Stomach (tissue), 8 donors: ENCODE measurements at regions not wholly inside any gene's neighbourhood (a gene's known extent, or its start where the extent isn't known, plus 50 kb on each side); places are given as distances from the start of the nearest gene placed in this dataset.

Experiments
- DNase-seq, 2 donors: peaks; one replicate each; pipeline versions ENCODE4 v3.0.0 to v3.0.0-alpha.2; 2013 to 2019
- H3K27ac ChIP-seq, 5 donors: fragments of 200-600 bp in 4 of 5; sonication (generic) in 4 of 5; one replicate each; pipeline ENCODE4 v1.5.1; 2013 to 2019; ENCODE audit warnings: mild to moderate bottlenecking in 1 of 5, moderate library complexity in 1 of 5
- H3K27me3 ChIP-seq, 3 donors: fragments of 200-600 bp; sonication (generic); one replicate each; pipeline ENCODE4 v1.5.1; 2017 to 2019; ENCODE audit warnings: mixed run types in 1 of 3
- H3K36me3 ChIP-seq, 4 donors: fragments of 200-600 bp; sonication (generic); 1 replicate in 3 of 4; 2 replicates in 1 of 4; pipeline ENCODE4 v1.5.1; 2016 to 2019
- H3K4me1 ChIP-seq, 4 donors: fragments of 200-600 bp; sonication (generic); one replicate each; pipeline ENCODE4 v1.5.1; 2016 to 2019
- H3K4me3 ChIP-seq, 4 donors: fragments of 200-600 bp; sonication (generic) in 3 of 4; one replicate each; pipeline ENCODE4 v1.5.1; 2016 to 2019; ENCODE audit warnings: mild to moderate bottlenecking in 1 of 4
- H3K9me3 ChIP-seq, 4 donors: fragments of 200-600 bp; sonication (generic); one replicate each; pipeline ENCODE4 v1.5.1; 2016 to 2019
- EP300 ChIP-seq: sonication (generic); formaldehyde crosslinking; IDR thresholded peaks from one replicate; pipeline ENCODE4 v1.6.1; 2017; ENCODE audit warnings: antibody characterized with exemption
- POLR2A ChIP-seq, 4 donors: fragments of 450-650 bp; IDR thresholded peaks; one replicate each; pipeline ENCODE4 v1.6.1; 2016; ENCODE audit warnings: antibody characterized with exemption in 4 of 4, control low read depth in 2 of 4, mild to moderate bottlenecking in 1 of 4, moderate library complexity in 1 of 4
- POLR2AphosphoS5 ChIP-seq, 3 donors: sonication (generic); formaldehyde crosslinking; IDR thresholded peaks; one replicate each; pipeline ENCODE4 v1.6.1; 2016; ENCODE audit warnings: antibody characterized with exemption in 3 of 3
- WGBS, 5 donors: extraction: QIAGEN DNeasy Blood & Tissue Kit in 3 of 5; methylation state at CpG; one replicate each; pipeline versions ENCODE4 v1.1.5 to v1.1.7; 2013 to 2018; 5-methylcytosine and 5-hydroxymethylcytosine counted together
- intact Hi-C: fragments of 100-400 bp; cut with DNase I; formaldehyde crosslinking; loops from one replicate; pipeline ENCODE4 v1.15.1; 2023; ENCODE audit warnings: low total_unique reads
- TF ChIP-seq, protein P1 (sequence below), 7 experiments: fragments of 450-650 bp in 4 of 7; fragments of 200-600 bp in 3 of 7; sonication (generic) in 3 of 7; IDR thresholded peaks; one replicate each; pipeline ENCODE4 v1.5.1; 2016 to 2019; ENCODE audit warnings: antibody characterized with exemption in 7 of 7, control low read depth in 2 of 7, mild to moderate bottlenecking in 1 of 7
- donor health status: healthy with polysubstance abuse.
- donor health status: Bipolar disorder and iron deficiency.
- donor health status: healthy.

DNA sequence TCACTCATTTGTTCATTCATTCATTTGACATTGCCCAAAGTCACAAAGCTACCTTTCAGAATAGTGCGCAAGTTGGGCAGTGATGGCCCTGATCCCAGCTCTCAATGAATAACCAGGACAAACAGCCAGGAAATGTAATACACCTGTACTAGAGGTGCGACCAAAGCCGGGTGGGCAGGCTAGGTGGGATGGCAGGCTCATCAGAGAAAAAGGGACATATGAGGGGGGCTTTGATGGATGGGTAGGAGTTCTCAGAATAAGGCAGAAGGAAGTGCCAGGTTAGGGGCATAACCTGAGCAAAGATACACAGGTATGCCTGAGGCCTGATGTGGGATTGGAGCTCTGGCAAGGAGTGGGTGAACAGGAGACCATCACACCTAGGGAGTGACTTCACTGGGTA is 53.4 kb upstream of the SMAD6 start:
- TF ChIP-seq POLR2A (IDR thresholded peaks at IDR 0.05): no peak
- no peak for TF ChIP-seq EP300
- TF ChIP-seq POLR2AphosphoS5 (IDR thresholded peaks at IDR 0.05): no peak
- TF ChIP-seq, protein P1, sequence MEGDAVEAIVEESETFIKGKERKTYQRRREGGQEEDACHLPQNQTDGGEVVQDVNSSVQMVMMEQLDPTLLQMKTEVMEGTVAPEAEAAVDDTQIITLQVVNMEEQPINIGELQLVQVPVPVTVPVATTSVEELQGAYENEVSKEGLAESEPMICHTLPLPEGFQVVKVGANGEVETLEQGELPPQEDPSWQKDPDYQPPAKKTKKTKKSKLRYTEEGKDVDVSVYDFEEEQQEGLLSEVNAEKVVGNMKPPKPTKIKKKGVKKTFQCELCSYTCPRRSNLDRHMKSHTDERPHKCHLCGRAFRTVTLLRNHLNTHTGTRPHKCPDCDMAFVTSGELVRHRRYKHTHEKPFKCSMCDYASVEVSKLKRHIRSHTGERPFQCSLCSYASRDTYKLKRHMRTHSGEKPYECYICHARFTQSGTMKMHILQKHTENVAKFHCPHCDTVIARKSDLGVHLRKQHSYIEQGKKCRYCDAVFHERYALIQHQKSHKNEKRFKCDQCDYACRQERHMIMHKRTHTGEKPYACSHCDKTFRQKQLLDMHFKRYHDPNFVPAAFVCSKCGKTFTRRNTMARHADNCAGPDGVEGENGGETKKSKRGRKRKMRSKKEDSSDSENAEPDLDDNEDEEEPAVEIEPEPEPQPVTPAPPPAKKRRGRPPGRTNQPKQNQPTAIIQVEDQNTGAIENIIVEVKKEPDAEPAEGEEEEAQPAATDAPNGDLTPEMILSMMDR (IDR thresholded peaks at IDR 0.05): no peak
- Histone ChIP-seq H3K27me3 (no peaks in the 10 kb centered on the region), H3K27ac (no peak overlapping the region), H3K36me3 (no peaks in the 10 kb centered on the region), H3K9me3 (no peaks in the 10 kb centered on the region), H3K4me3 (no peak overlapping the region), H3K4me1 (peaks cover 0 to 45% (median 28%) of the 10 kb centered on the region in 4 donors)
- intact Hi-C loops: no loop called here
- DNase-seq: no peak
- 69 to 96% (median 82%) methylated on average over 3 of the region's 3 CpGs for WGBS, 5 donors

DNA sequence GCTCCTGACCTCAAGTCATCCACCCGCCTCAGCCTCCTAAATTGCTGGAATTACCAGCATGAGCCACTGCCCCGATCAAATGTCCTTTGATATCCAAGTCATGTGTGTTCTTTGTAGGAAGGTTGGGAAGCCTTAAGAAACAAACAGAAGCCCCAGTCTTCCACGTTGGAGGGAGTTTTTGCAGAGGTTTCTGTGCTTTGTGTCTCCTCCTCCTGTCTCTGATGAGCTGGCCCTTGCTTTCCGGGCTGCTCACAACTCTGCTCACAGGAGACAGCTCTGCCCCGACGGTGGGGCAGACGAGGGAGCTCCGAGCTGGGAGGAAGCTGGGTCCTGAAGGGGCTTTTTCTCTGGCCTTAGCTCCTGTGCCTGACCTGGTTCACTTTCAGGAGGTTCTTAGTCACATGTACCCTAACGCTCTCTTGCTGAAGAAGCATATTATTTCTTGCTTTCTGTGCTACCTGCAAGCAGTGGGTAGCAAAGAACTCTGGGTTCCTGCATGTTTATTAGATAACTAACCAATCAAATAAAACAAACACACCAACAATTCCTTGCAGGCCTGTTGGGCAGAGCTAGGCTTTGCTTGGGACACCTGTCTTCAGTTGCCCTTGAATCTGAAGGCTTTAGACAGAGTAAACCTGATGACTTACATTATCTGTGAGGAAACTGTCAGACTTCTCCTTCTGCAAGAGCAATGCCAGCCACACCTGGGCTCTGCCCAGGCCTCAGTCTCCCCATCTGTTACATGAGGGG is 52.6 kb upstream of the SMAD6 start:
- intact Hi-C loops: no loop called here
- Histone ChIP-seq H3K27me3 (peaks cover 0 to under 1% (median 0%) of the 10 kb centered on the region in 3 donors), H3K4me1 (peaks cover under 1 to 44% (median 35%) of the 10 kb centered on the region in 4 donors), H3K9me3 (no peaks in the 10 kb centered on the region), H3K27ac (no peak overlapping the region), H3K36me3 (no peaks in the 10 kb centered on the region), H3K4me3 (no peak overlapping the region)
- WGBS, 5 donors: 71 to 81% (median 79%) methylated on average over 9 of the region's 9 CpGs
- DNase-seq: no peak
- TF ChIP-seq EP300: no peak
- TF ChIP-seq POLR2A (IDR thresholded peaks at IDR 0.05): no peak
- no peak for TF ChIP-seq POLR2AphosphoS5 (IDR thresholded peaks at IDR 0.05)
- TF ChIP-seq, protein P1 (IDR thresholded peaks at IDR 0.05): no peak

DNA sequence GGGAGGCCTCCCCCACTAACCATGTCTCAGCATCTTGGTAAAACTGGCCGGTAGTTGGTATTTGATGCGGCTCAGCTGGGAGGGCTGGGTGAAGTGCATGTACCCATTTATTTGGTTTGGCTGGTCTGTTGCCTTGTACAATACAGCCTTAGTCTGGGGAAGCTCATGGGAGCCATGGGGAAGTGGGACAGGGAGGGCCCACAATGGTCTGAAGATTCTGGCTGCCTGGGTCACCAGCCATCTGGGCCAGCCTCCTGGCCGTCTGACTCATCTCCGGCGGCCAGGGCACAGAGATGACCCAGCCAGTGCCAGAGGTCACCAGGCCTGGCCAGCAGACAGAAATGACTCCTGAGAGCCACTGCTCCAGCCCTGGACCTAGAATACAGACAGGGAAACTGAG is 51.6 kb upstream of the SMAD6 start:
- WGBS, 5 donors: 58 to 81% (median 78%) methylated on average over 5 of the region's 5 CpGs
- intact Hi-C loops: no loop called here
- H3K4me1 ChIP-seq: peaks cover 9 to 50% (median 44%) of the 10 kb centered on the region in 4 donors
- TF ChIP-seq POLR2A (IDR thresholded peaks at IDR 0.05): no peak
- TF ChIP-seq, protein P1 (IDR thresholded peaks at IDR 0.05): no peak
- TF ChIP-seq EP300: no peak
- no peak for TF ChIP-seq POLR2AphosphoS5 (IDR thresholded peaks at IDR 0.05)
- no peak overlapping the region for H3K4me3 ChIP-seq
- H3K27me3 ChIP-seq: peaks cover 0 to 11% (median 5%) of the 10 kb centered on the region in 3 donors
- no peaks in the 10 kb centered on the region for H3K36me3 ChIP-seq
- no peaks in the 10 kb centered on the region for H3K9me3 ChIP-seq
- no peak overlapping the region for H3K27ac ChIP-seq
- DNase-seq: no peak

DNA sequence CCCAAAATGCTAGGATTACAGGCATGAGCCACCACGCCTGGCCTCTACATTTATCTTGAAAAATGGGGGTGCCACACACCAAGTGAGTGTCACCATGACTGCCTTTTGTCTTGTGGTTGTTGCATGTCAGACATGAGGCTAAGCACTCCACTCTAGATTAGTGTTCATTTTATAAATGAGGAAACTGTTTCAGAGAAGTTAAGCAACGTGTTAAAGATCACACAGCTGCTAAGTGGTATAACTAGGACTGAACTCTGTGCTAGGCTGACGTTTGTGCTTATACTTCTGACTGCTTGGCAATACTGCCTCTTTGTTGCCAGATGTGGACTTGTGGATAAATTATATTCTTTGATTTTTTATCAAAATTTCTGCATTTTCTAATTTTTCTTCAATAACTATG is 50.8 kb upstream of the SMAD6 start:
- Histone ChIP-seq H3K36me3 (no peaks in the 10 kb centered on the region), H3K9me3 (no peaks in the 10 kb centered on the region), H3K27ac (no peak overlapping the region), H3K4me3 (no peak overlapping the region), H3K4me1 (peaks cover 9 to 56% (median 50%) of the 10 kb centered on the region in 4 donors), H3K27me3 (peaks cover 0 to 14% (median 5%) of the 10 kb centered on the region in 3 donors)
- WGBS, 5 donors: 65 to 81% (median 74%) methylated on average over 3 of the region's 3 CpGs
- DNase-seq: no peak
- TF ChIP-seq POLR2A (IDR thresholded peaks at IDR 0.05) (no peak), EP300 (no peak), POLR2AphosphoS5 (IDR thresholded peaks at IDR 0.05) (no peak)
- TF ChIP-seq, protein P1 (IDR thresholded peaks at IDR 0.05): no peak
- intact Hi-C loops: no loop called here
